Glomerular endothelial cell (primary cell): ENCODE measurements at regions not wholly inside any gene's neighbourhood (a gene's known extent, or its start where the extent isn't known, plus 50 kb on each side); places are given as distances from the start of the nearest gene placed in this dataset.

ENCODE experiments used
- DNase-seq: peaks from one replicate; pipeline ENCODE4 v3.0.0-alpha.2; 2011; ENCODE audit warnings: low read depth, low spot score; ENCODE audit errors: extremely low read depth

DNA sequence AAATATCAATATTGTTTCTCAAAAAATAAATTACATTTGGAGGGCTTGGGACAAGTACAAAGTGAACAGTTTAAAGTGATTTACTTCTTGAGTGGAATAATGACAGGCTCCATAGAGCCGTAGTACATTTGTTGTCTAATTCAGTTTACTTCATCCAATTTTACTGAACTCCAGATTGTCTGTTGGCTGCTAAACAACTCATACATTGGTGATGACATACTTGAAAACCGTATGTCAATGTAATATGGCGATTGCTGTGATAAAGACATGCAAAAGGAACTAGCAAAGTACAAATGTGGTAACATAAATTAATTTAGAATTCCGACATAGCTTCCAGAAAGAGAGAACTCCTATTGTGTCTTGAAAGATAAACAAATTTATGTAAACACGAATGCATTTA lies 1197.5 kb upstream of the CDH18 start:
- no peak for DNase-seq

- DNase-seq: no peak
Measured at GRCh38 chr5:21184581-21184980, 1196.6 kb upstream of the CDH18 start.

- DNase-seq: no peak
Measured at GRCh38 chr5:21181609-21182125, 1193.7 kb upstream of the CDH18 start.

DNA sequence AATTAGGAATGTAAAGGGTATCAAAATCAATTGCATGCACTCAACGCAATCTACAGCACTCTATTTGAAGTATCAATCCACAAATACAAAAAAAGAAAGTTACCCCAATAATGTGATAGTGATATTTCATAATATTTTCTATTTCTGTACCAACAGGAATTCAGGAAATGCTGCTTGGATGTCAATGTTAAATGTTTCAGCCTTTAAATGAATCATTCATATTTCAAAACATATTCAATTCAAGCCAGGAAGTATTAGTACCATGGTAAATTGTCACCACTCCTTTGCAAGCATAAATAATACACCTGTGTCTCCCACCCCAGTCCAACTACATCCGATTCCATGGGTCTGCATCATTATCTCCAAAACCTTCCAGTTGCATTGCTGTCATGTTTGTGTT lies 1185.5 kb upstream of the CDH18 start:
- DNase-seq: no peak

DNA sequence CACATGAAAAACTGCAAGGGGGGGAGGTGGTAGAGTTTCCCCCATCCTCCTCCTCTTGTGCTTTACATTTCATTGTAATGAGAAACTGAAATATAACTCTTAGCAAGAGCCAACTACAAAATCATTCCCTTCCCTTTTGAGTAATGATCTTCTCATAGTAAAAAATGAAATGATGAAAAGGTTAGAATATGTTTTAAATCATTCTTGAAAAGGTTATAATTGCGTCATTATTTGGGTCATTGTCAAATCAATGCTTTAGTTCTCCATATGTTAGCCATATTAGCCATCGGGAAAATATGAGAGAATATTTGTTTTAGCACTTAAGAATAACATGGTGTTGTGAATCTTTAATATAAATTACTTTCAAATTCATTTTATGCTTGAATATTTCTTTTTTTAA lies 1185.0 kb upstream of the CDH18 start:
- DNase-seq: no peak

DNA sequence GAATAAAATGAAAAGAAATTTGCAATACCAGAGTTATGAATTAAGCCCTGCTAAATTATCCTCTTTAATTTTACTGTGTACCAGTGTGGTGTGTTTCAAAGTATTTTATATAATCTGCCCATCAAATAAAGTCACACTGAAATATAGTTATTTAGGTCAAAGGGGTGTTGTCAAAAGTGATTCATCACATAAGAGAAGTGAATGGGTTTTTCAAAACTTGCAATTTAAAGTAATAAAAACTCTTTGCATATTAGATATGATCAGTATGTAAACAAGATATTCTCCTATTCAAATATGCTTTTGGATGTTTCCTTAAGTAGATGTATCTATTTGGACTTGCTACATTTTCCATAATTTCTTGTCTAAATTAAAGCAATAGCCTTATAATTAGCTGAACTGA lies 1183.0 kb upstream of the CDH18 start:
- no peak for DNase-seq

DNA sequence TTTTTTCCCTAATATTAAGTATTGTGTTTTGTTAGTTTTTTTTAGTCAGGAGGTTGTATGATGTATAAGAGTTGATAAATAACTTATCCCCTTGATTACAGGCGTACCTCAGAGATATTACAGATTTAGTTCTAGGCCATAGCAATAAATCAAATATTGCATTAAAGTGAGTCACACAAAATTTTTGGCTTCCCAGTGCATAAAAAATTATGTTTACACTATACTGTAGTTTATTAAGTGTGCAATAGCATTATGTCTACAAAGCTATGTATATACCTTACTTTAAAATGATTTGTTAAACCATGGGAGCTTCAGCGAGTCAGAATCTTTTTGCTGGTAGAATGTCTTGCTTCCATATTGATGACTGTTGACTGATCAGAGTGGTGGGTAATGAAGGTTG lies 1180.6 kb upstream of the CDH18 start:
- DNase-seq: no peak

DNA sequence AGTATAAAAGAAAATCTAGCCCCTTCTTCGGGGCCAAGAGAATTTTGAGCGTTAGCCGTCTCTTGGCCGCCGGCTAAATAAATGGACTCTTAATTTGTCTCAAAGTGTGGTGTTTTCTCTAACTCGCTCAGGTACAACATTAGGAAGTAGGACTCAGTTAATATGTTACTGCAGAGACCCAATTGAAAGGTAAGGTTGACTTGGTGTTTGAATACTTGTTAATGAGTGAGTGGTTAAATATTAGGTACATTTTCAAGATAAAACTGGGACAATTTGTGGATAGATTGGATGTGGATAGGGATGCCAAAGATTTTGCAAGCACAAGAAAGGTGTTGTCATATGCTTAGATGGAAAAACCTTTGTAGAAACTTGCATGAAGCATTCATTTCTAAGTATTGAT lies 1177.3 kb upstream of the CDH18 start:
- DNase-seq: no peak

DNA sequence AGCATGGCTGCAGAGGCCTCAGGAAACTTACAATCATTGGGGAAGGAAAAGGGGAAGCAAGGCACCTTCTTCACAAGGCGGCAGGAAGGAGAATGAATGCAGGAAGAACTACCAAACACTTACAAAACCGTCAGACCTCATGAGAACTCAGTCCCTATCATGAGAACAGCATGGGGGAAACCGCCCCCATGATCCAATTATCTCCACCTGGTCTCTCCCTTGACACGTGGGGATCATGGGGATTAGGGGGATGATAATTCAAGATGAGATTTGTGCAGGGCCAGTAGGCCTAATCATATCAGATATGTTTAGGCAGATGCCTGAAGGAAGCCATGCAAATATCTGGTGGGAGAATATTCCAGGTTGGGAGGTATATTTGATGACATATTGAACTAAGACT lies 1176.4 kb upstream of the CDH18 start:
- DNase-seq: no peak

DNA sequence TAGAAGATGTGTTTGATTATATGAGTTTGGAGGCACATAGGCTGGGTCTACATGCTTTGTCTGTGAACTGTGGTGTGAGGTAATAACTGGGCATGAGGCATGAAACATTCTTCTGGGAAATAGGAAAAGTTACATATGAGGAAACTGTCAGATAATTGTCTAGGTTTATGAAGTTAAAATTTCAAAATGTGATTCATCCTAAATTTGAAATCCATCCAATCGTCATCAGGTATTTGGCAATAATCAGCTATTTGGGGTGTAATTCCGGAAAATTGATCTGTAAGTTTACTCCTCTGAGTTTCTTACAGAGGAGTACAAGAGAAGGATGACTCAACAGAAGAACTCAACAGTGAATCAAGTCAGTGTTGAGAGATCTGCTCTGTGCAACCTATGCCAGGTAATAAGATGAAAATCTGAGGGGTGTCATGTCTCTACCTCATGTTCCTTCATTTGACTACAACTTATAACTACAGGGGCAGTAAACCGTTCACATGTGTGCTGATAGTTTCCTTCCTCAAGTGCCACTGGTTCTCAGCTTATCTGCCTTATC lies 1171.6 kb upstream of the CDH18 start:
- no peak for DNase-seq

- no peak for DNase-seq
Measured at GRCh38 chr5:21154526-21154925, 1166.5 kb upstream of the CDH18 start.

GRCh38 chr5:21152611-21153010 lies 1164.6 kb upstream of the CDH18 start:
- DNase-seq: peak; percentile 95

GRCh38 chr5:21145376-21145775 lies 1157.4 kb upstream of the CDH18 start:
- DNase-seq: no peak

- DNase-seq: no peak
Measured at GRCh38 chr5:21143686-21144085, 1155.7 kb upstream of the CDH18 start.

- DNase-seq: no peak
Measured at GRCh38 chr5:21142791-21143190, 1154.8 kb upstream of the CDH18 start.

DNA sequence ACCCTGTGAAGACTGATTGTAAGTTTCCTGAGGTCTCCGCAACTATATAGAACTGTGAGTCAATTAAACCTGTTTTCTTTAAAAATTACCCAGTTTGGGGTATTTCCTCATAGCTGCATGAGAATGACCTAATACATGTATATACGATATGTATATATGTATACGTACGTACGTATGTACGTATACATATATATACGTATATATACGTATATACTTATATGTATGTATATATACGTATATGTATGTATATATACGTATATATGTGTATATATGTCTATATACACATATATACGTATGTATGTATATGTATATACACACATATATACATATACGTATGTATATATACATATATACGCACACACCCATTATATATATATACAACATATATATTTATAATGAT lies 1153.0 kb upstream of the CDH18 start:
- DNase-seq: no peak

- no peak for DNase-seq
Measured at GRCh38 chr5:21126236-21126635, 1138.2 kb upstream of the CDH18 start.

- no peak for DNase-seq
Measured at GRCh38 chr5:21125238-21125983, 1137.4 kb upstream of the CDH18 start.

GRCh38 chr5:21121213-21121612 lies 1133.2 kb upstream of the CDH18 start:
- no peak for DNase-seq

GRCh38 chr5:21097661-21098060 lies 1109.7 kb upstream of the CDH18 start:
- DNase-seq: no peak

- DNase-seq: no peak
Measured at GRCh38 chr5:21094619-21095018, 1106.6 kb upstream of the CDH18 start.

- DNase-seq: no peak
Measured at GRCh38 chr5:21087766-21088165, 1099.8 kb upstream of the CDH18 start.

DNA sequence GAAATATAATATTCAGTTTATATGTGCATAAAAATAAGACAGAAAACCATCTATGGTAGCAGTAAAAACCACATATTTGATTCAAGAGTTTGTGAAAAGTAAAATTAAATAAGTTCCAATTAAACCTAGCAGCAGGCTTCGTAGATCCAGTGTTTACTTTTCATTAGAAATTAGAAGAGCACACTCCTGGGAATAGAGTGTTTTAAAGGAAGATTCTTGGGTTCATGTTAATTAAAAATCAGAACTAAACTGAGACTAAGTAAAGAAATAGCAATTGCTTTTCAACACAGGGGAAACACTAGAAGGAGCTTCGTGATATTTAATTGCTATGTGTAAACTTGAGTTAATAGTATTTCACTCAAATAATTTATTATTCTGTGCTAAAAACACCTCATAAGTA lies 1097.8 kb upstream of the CDH18 start:
- DNase-seq: no peak
